H1 (cell line): ENCODE measurements at regions not wholly inside any gene's neighbourhood (a gene's known extent, or its start where the extent isn't known, plus 50 kb on each side); places are given as distances from the start of the nearest gene placed in this dataset.

Experiments used
- CTCF ChIA-PET: fragments of 300-600 bp; sonication (Branson Sonifier 250); formaldehyde crosslinking; loops from one replicate; lab custom pipeline; 2021; ENCODE audit not compliant: partially characterized antibody; lab: Charles Lee
- POLR2A ChIA-PET: fragments of 300-600 bp; sonication (Branson Sonifier 250); formaldehyde crosslinking; loops from one replicate; lab custom pipeline; 2021; ENCODE audit warnings: inconsistent platforms; ENCODE audit not compliant: partially characterized antibody; lab: Charles Lee
- DNase-seq, 2 experiments: peaks; one replicate each; pipeline versions ENCODE4 v3.0.0 to v3.0.0-alpha.2; 2010 to 2022; ENCODE audit warnings: low spot score in 2 of 2, low read depth in 1 of 2, mixed read lengths in 1 of 2
- FAIRE-seq: peaks from 2 replicates; lab custom pipeline; 2011; peaks lifted over from hg19 to GRCh38; lab: Jason Lieb, UNC
- H2AFZ ChIP-seq: 2 replicates; pipeline ENCODE4 v1.8.1; 2012; ENCODE audit warnings: low read length, inconsistent platforms
- H2AK5ac ChIP-seq: 2 replicates; pipeline ENCODE4 v1.6.1; 2013; ENCODE audit warnings: low read depth, low read length
- H2BK120ac ChIP-seq: replicated peaks from 2 replicates; pipeline ENCODE3; 2013; ENCODE audit warnings: low read depth, low read length, inconsistent platforms
- H2BK12ac ChIP-seq: 2 replicates; pipeline ENCODE4 v1.6.1; 2013; ENCODE audit warnings: low read depth, low read length
- H2BK15ac ChIP-seq: 2 replicates; pipeline ENCODE4 v1.6.1; 2013; ENCODE audit warnings: low read length
- H2BK20ac ChIP-seq: 2 replicates; pipeline ENCODE4 v1.6.1; 2013; ENCODE audit warnings: low read length
- H2BK5ac ChIP-seq: 2 replicates; pipeline ENCODE4 v1.6.1; 2013; ENCODE audit warnings: low read depth, low read length
- H3K14ac ChIP-seq: 2 replicates; pipeline ENCODE4 v1.6.1; 2013; ENCODE audit warnings: inconsistent platforms; ENCODE audit not compliant: insufficient read length
- H3K18ac ChIP-seq: 2 replicates; pipeline ENCODE4 v1.6.1; 2013; ENCODE audit warnings: low read length; ENCODE audit errors: extremely low read depth
- H3K23ac ChIP-seq: 2 replicates; pipeline ENCODE4 v1.6.1; 2013; ENCODE audit warnings: inconsistent platforms; ENCODE audit not compliant: insufficient read length
- H3K23me2 ChIP-seq: 2 replicates; pipeline ENCODE4 v1.6.1; 2013; ENCODE audit warnings: low read depth, low read length
- H3K27ac ChIP-seq: 2 replicates; pipeline ENCODE4 v1.6.1; 2011; ENCODE audit warnings: low read depth, low read length, inconsistent platforms
- H3K27me3 ChIP-seq, 4 experiments: replicated peaks in 1 of 4; 1 replicate in 1 of 4; 2 replicates in 3 of 4; pipeline versions ENCODE4 v1.6.1 to v1.8.1; 2011 to 2013; ENCODE audit warnings: low read length in 3 of 4, mild to moderate bottlenecking in 3 of 4, inconsistent platforms in 2 of 4, mixed read lengths in 2 of 4, moderate library complexity in 1 of 4; ENCODE audit not compliant: control insufficient read depth in 3 of 4, insufficient read depth in 3 of 4; ENCODE audit errors: extremely low read depth in 1 of 4
- H3K36me3 ChIP-seq, 4 experiments: 2 replicates each; pipeline versions ENCODE4 v1.6.1 to v1.8.1; 2011 to 2013; ENCODE audit warnings: mild to moderate bottlenecking in 4 of 4, low read length in 3 of 4, moderate library complexity in 2 of 4, control low read depth in 1 of 4, inconsistent platforms in 1 of 4; ENCODE audit not compliant: insufficient read depth in 4 of 4, control insufficient read depth in 2 of 4
- H3K4ac ChIP-seq: replicated peaks from 2 replicates; pipeline ENCODE3; 2013; ENCODE audit warnings: low read length, low read depth, mixed read lengths, inconsistent platforms; ENCODE audit not compliant: insufficient read length
- H3K4me1 ChIP-seq, 4 experiments: replicated peaks in 1 of 4; 1 replicate in 1 of 4; 2 replicates in 3 of 4; pipeline versions ENCODE4 v1.6.1 to v1.8.1; 2011 to 2013; ENCODE audit warnings: low read length in 3 of 4, inconsistent platforms in 2 of 4, mixed read lengths in 1 of 4; ENCODE audit not compliant: insufficient read depth in 4 of 4, control insufficient read depth in 3 of 4
- H3K4me2 ChIP-seq, 2 experiments: 2 replicates each; pipeline versions ENCODE4 v1.6.1 to v1.8.1; 2011 to 2013; ENCODE audit warnings: low read depth in 2 of 2, low read length in 2 of 2, control low read depth in 1 of 2, inconsistent platforms in 1 of 2, mild to moderate bottlenecking in 1 of 2; ENCODE audit not compliant: insufficient read depth in 1 of 2
- H3K4me3 ChIP-seq, 4 experiments: fragments of 200-600, 300-600 bp in 1 of 4; sonication (generic), shearing (Covaris generic), sonication (Bioruptor Twin) in 1 of 4; 2 replicates each; pipeline versions ENCODE4 v1.5.1 to v1.8.1; 2011 to 2016; ENCODE audit warnings: low read length in 4 of 4, low read depth in 3 of 4, control low read depth in 2 of 4, inconsistent platforms in 2 of 4, mild to moderate bottlenecking in 2 of 4, mixed read lengths in 1 of 4, moderate library complexity in 1 of 4; ENCODE audit not compliant: insufficient read depth in 2 of 4; ENCODE audit errors: extremely low read depth in 1 of 4
- H3K56ac ChIP-seq: replicated peaks from 2 replicates; pipeline ENCODE3; 2013; ENCODE audit warnings: low read depth, mild to moderate bottlenecking, mixed read lengths, low read length, inconsistent platforms; ENCODE audit not compliant: insufficient read length
- H3K79me1 ChIP-seq: 2 replicates; pipeline ENCODE4 v1.6.1; 2013; ENCODE audit warnings: low read depth, low read length, control low read depth
- H3K79me2 ChIP-seq, 2 experiments: 2 replicates each; pipeline versions ENCODE4 v1.6.1 to v1.8.1; 2012 to 2013; ENCODE audit warnings: low read length in 2 of 2, mild to moderate bottlenecking in 2 of 2, inconsistent platforms in 1 of 2; ENCODE audit not compliant: insufficient read depth in 2 of 2, control insufficient read depth in 1 of 2
- H3K9ac ChIP-seq, 4 experiments: replicated peaks in 1 of 4; 1 replicate in 1 of 4; 2 replicates in 3 of 4; pipeline versions ENCODE4 v1.6.1 to v1.8.1; 2011 to 2013; ENCODE audit warnings: low read depth in 3 of 4, low read length in 3 of 4, control low read depth in 2 of 4, mild to moderate bottlenecking in 2 of 4, moderate library complexity in 2 of 4, inconsistent platforms in 1 of 4; ENCODE audit errors: extremely low read depth in 1 of 4
- H3K9me3 ChIP-seq, 2 experiments: 2 replicates each; pipeline versions ENCODE4 v1.6.1 to v1.8.1; 2012 to 2013; ENCODE audit warnings: mild to moderate bottlenecking in 2 of 2, moderate library complexity in 2 of 2, control low read depth in 1 of 2, inconsistent platforms in 1 of 2, low read depth in 1 of 2, low read length in 1 of 2, mixed read lengths in 1 of 2; ENCODE audit not compliant: insufficient read depth in 2 of 2
- H4K20me1 ChIP-seq, 2 experiments: replicated peaks in 1 of 2; 2 replicates each; pipeline versions ENCODE3 to v1.8.1; 2011 to 2013; ENCODE audit warnings: inconsistent platforms in 2 of 2, low read length in 2 of 2, mild to moderate bottlenecking in 1 of 2; ENCODE audit not compliant: insufficient read depth in 2 of 2, control insufficient read depth in 1 of 2
- H4K5ac ChIP-seq: 2 replicates; pipeline ENCODE4 v1.6.1; 2013; ENCODE audit warnings: low read length, low read depth, mixed read lengths, inconsistent platforms; ENCODE audit not compliant: insufficient read length
- H4K8ac ChIP-seq: 2 replicates; pipeline ENCODE4 v1.8.0; 2013; ENCODE audit warnings: mild to moderate bottlenecking, moderate library complexity, low read length, inconsistent platforms; ENCODE audit not compliant: insufficient read depth; ENCODE audit errors: extremely low read depth
- H4K91ac ChIP-seq: replicated peaks from 2 replicates; pipeline ENCODE3; 2013; ENCODE audit warnings: low read length, mixed read lengths, inconsistent platforms; ENCODE audit not compliant: insufficient read length
- BACH1 ChIP-seq: IDR thresholded peaks from 2 replicates; pipeline ENCODE4 v1.6.1; 2012; ENCODE audit warnings: low read length, improper control_type of control experiment
- CBX5 ChIP-seq: fragments of 300-800, 300-1000 bp; sonication (generic); IDR thresholded peaks from 2 replicates; pipeline ENCODE4 v1.7.1; 2016; ENCODE audit warnings: antibody characterized with exemption, low read length, low read depth
- EZH2 ChIP-seq: fragments of 200-600 bp; sonication (generic); IDR thresholded peaks from 2 replicates; pipeline ENCODE4 v1.7.1; 2012; ENCODE audit warnings: low read depth, mild to moderate bottlenecking, moderate library complexity, low read length, inconsistent platforms; ENCODE audit not compliant: severe bottlenecking
- JUND ChIP-seq: IDR thresholded peaks from 2 replicates; pipeline ENCODE4 v1.6.1; 2011; ENCODE audit warnings: mild to moderate bottlenecking, improper control_type of control experiment, low read length
- TBP ChIP-seq: IDR thresholded peaks from 2 replicates; pipeline ENCODE4 v1.6.1; 2011; ENCODE audit warnings: low read depth, low read length, improper control_type of control experiment
- WGBS, 2 experiments: shearing (Covaris generic) in 1 of 2; methylation state at CpG; one replicate each; pipeline versions ENCODE4 v1.1.6 to v1.1.7; 2013 to 2015; ENCODE audit warnings: low lambda C conversion rate in 2 of 2, mixed read lengths in 2 of 2, inconsistent platforms in 1 of 2, low coverage in 1 of 2, missing lambda C conversion rate in 1 of 2; ENCODE audit not compliant: insufficient replicate concordance in 2 of 2, insufficient coverage in 1 of 2, insufficient read length in 1 of 2; ENCODE audit errors: extremely low coverage in 1 of 2, missing lambda C conversion rate in 1 of 2; 5-methylcytosine and 5-hydroxymethylcytosine counted together

- ChIA-PET CTCF (interaction anchor here (0.9 to 2.6 kb wide), 16 partner anchors 11 to 830 kb away, joined by 3 to 22 read pairs (median 4); no protein-coding TSS in a partner anchor), POLR2A (no interaction called here)
- Histone ChIP-seq H3K4ac (no peak overlapping the region), H3K4me3 (no peak overlapping the region), H2AK5ac (no peak overlapping the region), H3K27ac (no peak overlapping the region), H3K79me1 (no peaks in the 10 kb centered on the region), H4K5ac (no peak overlapping the region), H3K4me2 (no peak overlapping the region), H3K9me3 (no peaks in the 10 kb centered on the region), H2BK5ac (no peak overlapping the region), H4K20me1 (no peaks in the 10 kb centered on the region), H3K18ac (no peak overlapping the region), H3K36me3 (no peaks in the 10 kb centered on the region), H3K14ac (no peak overlapping the region), H2BK120ac (no peak overlapping the region), H2BK12ac (no peak overlapping the region), H3K23ac (no peak overlapping the region), H3K27me3 (no peaks in the 10 kb centered on the region), H3K23me2 (no peaks in the 10 kb centered on the region), H4K8ac (no peak overlapping the region), H3K9ac (no peak overlapping the region), H3K56ac (no peak overlapping the region), H2AFZ (peak overlapping the region; percentile 24; the same call in 1 of the 2 replicates), H2BK15ac (no peak overlapping the region), H2BK20ac (no peak overlapping the region), H3K4me1 (no peaks in the 10 kb centered on the region; a peak in 1 of 7 replicates), H3K79me2 (no peaks in the 10 kb centered on the region), H4K91ac (no peak overlapping the region)
- TF ChIP-seq CBX5 = no peak
- no peak for TF ChIP-seq BACH1
- no peak for TF ChIP-seq JUND
- no peak for TF ChIP-seq EZH2
- TF ChIP-seq TBP = no peak
- 82% methylated on average over 2 of the region's 2 CpGs; no CpG with 5 or more reads in 1 of the 2 experiments for WGBS, 2 experiments
- DNase-seq (no peak), FAIRE-seq (no peak)
Observed at GRCh38 chr13:78239714-78240113, 321.1 kb upstream of the EDNRB start.
